HG03460 (cell line): ENCODE measurements at regions not wholly inside any gene's neighbourhood (a gene's known extent, or its start where the extent isn't known, plus 50 kb on each side); places are given as distances from the start of the nearest gene placed in this dataset.

ENCODE experiments used
- ATAC-seq: cut with Tn5 transposase; IDR thresholded peaks from one replicate; pipeline ENCODE4 v1.9.1; 2021; ENCODE audit not compliant: unreplicated experiment

- no peak for ATAC-seq
Measured at GRCh38 chr4:11904117-11904535, 475.4 kb upstream of the HS3ST1 start.

GRCh38 chr4:11901089-11901488 is 472.4 kb upstream of the HS3ST1 start:
- ATAC-seq, result no peak

- no peak for ATAC-seq
Measured at GRCh38 chr4:11900359-11900758, 471.7 kb upstream of the HS3ST1 start.

DNA sequence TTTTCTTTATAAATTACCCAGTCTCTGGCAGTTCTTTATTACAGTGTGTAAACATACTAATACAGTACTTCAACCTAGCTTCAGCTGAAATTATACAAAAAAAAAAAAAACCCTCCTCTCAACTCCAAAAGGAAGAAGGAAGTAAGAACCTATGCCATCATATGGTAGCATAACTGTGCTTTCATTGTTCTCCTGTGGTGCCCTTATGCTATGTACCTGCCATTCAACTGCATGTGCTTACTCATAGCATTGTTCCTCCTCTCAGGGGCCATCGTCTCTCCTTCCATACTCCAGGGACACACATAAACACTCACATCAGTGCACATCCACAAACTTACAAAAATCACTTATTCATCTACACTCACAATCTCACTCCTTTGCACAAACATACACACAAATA is 470.1 kb upstream of the HS3ST1 start:
- ATAC-seq, result no peak

- ATAC-seq, result no peak
Measured at GRCh38 chr4:11895766-11896165, 467.1 kb upstream of the HS3ST1 start.

DNA sequence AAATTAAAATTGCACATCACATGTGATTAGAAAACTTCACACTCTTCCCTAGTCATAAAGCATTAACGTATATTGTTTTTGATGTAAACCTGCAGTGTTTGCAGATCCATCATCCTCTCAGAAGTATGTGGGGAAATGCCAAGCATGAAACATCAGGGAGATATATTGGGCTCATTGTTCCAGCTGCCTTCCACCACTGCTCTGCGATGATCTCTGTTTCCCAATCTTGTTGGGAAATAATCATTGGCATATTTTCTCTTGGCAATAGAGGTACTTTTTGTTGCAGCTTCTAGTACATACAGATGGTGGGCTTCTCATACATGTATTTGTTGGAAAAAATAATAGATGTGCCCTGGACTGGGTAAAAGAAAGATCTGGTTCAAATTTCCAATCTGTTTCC is 466.3 kb upstream of the HS3ST1 start:
- ATAC-seq, result no peak

DNA sequence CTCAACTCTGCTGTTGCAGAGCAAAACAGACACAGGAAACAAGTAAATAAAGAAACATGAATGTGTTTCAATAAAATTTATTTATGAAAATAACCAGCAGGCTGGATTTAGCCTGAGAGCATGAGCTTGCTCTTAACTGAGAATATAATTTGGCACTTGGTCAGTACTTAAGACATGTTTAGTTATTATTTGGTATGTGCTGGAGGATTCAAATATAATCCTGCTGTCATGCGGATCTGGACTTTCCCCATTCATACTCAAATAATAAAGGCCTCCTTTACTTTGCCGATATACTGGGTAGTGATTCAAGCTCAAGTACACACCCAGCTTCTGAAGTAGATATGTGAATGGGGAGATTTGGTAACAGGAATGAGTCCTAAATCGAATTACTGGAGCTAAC is 465.5 kb upstream of the HS3ST1 start:
- no peak for ATAC-seq

DNA sequence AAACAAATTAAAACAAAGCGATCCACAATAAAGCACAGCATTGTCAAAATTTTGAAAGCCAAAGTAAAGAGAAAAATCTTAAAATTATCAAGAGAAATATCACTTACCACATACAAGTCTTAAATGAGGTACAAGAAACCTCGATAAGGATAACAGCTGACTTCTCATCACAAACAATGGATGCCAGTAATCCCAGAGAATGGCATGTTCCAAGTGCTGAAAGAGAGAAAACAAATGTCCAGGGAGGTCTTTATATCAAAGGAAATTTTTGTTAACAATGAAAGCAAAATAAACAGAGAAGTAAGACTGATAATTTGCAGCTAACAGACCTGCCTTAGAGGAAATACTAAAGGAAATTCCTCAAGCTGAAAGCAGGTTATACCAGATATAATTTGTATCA is 460.4 kb upstream of the HS3ST1 start:
- no peak for ATAC-seq

DNA sequence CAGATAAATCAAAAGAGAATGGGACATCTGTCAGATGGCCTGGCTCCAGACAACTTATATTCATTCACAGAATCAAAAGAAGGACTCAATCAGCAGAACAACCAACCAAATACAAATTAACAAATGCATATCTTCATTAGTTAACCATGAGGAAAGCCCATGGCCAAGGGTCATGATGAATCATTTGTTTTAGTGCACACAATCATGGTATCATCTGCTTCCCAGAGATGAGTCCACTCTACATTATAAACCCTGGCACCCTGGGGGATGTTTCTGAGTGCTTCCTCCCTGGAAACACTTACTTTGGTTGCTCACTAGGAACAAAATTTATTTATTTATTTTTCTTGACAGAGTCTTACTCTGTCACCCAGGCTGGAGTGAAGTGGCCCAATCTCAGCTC is 453.3 kb upstream of the HS3ST1 start:
- no peak for ATAC-seq

- no peak for ATAC-seq
Measured at GRCh38 chr4:11881364-11881763, 452.7 kb upstream of the HS3ST1 start.

GRCh38 chr4:11878241-11878640 is 449.5 kb upstream of the HS3ST1 start:
- ATAC-seq, result no peak

DNA sequence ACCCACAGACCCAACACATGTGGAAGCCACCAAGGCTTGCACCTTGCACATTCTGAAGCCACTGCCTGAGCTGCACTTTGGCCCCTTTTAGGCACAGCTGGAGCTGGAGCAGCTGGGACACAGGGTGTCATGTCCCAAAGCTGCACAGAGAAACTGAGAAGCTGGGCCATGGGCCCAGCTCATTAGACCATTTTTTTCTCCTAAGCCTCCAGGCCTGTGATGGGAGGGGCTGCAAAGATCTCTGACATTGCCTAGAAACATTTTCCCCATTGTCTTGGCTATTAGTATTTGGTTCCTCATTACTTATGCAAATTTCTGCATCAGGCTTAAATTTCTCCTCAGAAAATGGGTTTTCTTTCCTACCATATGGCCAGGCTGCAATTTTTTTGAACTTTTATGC is 447.4 kb upstream of the HS3ST1 start:
- ATAC-seq, result no peak

GRCh38 chr4:11869191-11869870 is 440.6 kb upstream of the HS3ST1 start:
- ATAC-seq, result no peak

GRCh38 chr4:11866391-11866790 is 437.7 kb upstream of the HS3ST1 start:
- no peak for ATAC-seq

GRCh38 chr4:11860996-11861395 is 432.3 kb upstream of the HS3ST1 start:
- ATAC-seq, result no peak

- ATAC-seq, result no peak
Measured at GRCh38 chr4:11857881-11858280, 429.2 kb upstream of the HS3ST1 start.

DNA sequence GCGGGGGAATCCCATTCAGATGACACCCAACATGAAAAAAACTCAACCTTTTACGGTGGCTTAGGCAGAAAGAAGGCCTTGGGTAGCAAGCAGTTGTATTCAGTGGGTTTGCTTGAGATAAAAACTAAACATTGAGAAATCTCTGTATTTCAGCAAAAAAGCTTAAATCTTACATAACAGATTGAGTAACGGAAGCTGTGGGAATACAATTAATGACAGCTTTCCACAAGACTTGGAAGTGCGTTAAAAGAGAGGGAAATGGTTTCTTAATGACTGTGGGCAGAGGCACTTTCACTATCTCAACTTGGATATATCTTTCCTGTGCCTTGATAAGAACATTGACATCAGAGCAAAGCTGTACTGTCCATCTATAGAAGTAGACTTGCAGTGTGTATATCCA is 418.5 kb upstream of the HS3ST1 start:
- ATAC-seq, result no peak

DNA sequence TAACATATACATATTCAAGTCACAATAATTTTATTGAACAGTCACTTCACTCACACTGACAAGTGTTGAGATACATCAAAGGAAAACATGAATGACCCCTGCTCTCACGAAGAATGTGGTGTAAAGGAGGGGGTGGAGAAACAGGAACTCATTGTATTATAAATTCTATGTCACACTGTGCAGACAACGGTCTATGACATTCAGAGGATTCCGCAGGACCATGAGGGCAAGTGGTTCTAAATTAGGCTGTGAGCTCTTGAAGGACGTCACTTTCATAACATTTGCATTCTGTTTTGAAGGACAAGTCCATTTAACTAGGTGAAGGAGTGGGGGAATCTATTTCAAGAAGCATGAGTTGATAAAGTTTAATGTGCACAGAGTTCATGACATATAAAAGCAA is 415.2 kb upstream of the HS3ST1 start:
- no peak for ATAC-seq

DNA sequence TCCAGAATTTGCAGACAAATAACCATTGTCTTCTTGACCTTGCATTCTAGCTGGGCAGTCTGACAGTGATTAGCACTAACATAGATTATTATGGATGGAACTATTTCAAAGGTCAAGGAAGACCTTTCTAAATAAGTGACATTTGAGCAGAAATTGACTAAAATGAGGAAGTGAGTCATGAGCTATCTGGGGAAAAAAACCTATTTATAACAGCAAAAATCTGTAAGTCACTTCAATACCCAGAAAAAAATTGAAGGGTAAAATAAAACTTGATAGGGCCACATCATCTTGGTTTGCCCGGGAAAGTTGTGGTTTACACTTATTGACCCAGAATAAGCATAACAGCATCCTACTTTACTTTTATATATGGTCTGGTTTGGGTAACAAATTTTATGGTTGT is 414.6 kb upstream of the HS3ST1 start:
- ATAC-seq, result no peak

DNA sequence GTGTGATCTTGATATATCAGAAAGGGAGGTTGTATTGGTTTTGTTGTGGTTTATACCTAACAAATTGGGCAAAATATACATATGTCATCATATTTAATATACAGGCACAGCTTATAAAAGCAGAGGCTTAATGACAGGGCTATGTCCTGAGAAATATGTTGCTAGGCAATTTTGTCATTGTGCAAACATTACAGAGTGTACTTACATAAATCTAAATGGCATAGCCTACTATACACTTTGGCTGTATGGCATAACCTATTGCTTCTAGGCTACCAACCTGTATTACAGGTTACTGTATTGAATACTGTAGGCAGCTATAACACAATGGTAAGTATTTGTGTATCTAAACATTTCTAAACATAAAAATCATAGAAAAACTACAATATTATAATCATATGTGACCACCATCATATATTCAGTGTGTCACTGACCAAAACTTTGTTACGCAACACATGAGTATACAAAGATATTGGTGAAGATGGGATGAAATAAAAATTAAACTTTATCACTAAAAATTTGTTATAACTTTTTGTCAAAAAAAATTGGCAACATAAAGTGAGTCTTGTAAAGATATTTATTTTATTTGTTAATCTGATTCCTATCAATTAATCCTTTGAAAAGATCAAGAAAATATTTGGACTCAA is 414.0 kb upstream of the HS3ST1 start:
- no peak for ATAC-seq

- no peak for ATAC-seq
Measured at GRCh38 chr4:11839889-11840288, 411.2 kb upstream of the HS3ST1 start.

DNA sequence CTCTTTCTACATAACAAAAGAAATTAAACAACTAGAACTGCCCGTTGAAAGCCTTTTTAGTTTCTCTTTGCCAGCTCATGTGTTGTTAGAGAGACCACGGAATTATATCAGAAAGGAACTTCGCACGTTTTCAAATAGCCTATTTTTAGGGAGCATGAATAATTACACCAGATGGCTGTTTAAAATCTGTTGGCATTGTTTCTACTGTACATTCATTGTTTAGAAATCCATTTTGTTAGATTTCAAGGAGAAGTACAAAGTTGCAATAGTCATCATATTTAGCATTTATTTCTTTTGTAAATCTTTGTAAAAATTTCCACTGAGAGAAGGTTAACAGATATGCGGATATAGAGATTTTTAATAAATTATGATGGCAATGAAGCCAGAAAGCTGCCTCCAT is 403.0 kb upstream of the HS3ST1 start:
- no peak for ATAC-seq

- no peak for ATAC-seq
Measured at GRCh38 chr4:11824566-11824965, 395.9 kb upstream of the HS3ST1 start.
